GM19025 (cell line): ENCODE measurements at regions not wholly inside any gene's neighbourhood (a gene's known extent, or its start where the extent isn't known, plus 50 kb on each side); places are given as distances from the start of the nearest gene placed in this dataset.
"Not testable (repeated sequence)": the region's sequence is repeated elsewhere in the genome, so short reads cannot be mapped to it uniquely, and the experiment has no call there.

Experiments
- ATAC-seq: cut with Tn5 transposase; IDR thresholded peaks from one replicate; pipeline ENCODE4 v1.9.1; 2021; ENCODE audit warnings: mild to moderate bottlenecking, low read depth, moderate library complexity; ENCODE audit not compliant: unreplicated experiment

GRCh38 chr10:78333362-78334143 is 299.9 kb downstream of the RPS24 start:
- no peak for ATAC-seq

- ATAC-seq, result no peak
Observed at GRCh38 chr10:78335371-78335690, 301.7 kb downstream of the RPS24 start.

- no peak for ATAC-seq
Observed at GRCh38 chr10:78335691-78336401, 302.2 kb downstream of the RPS24 start.

- ATAC-seq, result no peak
Observed at GRCh38 chr10:78336402-78336791, 302.7 kb downstream of the RPS24 start.

GRCh38 chr10:78337016-78337415 is 303.4 kb downstream of the RPS24 start:
- no peak for ATAC-seq

- no peak for ATAC-seq
Observed at GRCh38 chr10:78337646-78338391, 304.2 kb downstream of the RPS24 start.

- no peak for ATAC-seq
Observed at GRCh38 chr10:78338717-78339116, 305.1 kb downstream of the RPS24 start.

- no peak for ATAC-seq
Observed at GRCh38 chr10:78339251-78339650, 305.6 kb downstream of the RPS24 start.

GRCh38 chr10:78341953-78342614 is 308.4 kb downstream of the RPS24 start:
- no peak for ATAC-seq

GRCh38 chr10:78342827-78343653 is 309.4 kb downstream of the RPS24 start:
- no peak for ATAC-seq

GRCh38 chr10:78344257-78344656 is 310.6 kb downstream of the RPS24 start:
- ATAC-seq, result not testable (repeated sequence)

- not testable (repeated sequence) for ATAC-seq
Observed at GRCh38 chr10:78345515-78345914, 311.9 kb downstream of the RPS24 start.

- ATAC-seq, result no peak
Observed at GRCh38 chr10:78346721-78347120, 313.1 kb downstream of the RPS24 start.

- no peak for ATAC-seq
Observed at GRCh38 chr10:78348411-78349164, 314.9 kb downstream of the RPS24 start.

GRCh38 chr10:78349165-78349516 is 315.5 kb downstream of the RPS24 start:
- ATAC-seq, result no peak

- no peak for ATAC-seq
Observed at GRCh38 chr10:78349911-78350663, 316.4 kb downstream of the RPS24 start.

- ATAC-seq, result no peak
Observed at GRCh38 chr10:78351283-78351682, 317.6 kb downstream of the RPS24 start.

GRCh38 chr10:78351809-78352208 is 318.1 kb downstream of the RPS24 start:
- no peak for ATAC-seq

- ATAC-seq, result no peak
Observed at GRCh38 chr10:78353636-78354035, 320.0 kb downstream of the RPS24 start.
